WI38 (cell line): ENCODE measurements at regions not wholly inside any gene's neighbourhood (a gene's known extent, or its start where the extent isn't known, plus 50 kb on each side); places are given as distances from the start of the nearest gene placed in this dataset.
"Not testable (repeated sequence)": the region's sequence is repeated elsewhere in the genome, so short reads cannot be mapped to it uniquely, and the experiment has no call there.

Experiments used
- H3K4me3 ChIP-seq: 2 replicates; pipeline ENCODE4 v1.5.1; 2011; ENCODE audit warnings: low read depth, mild to moderate bottlenecking, control low read depth, low read length
- TF ChIP-seq, protein P1 (sequence below): IDR thresholded peaks from 2 replicates; pipeline ENCODE4 v1.5.1; 2012; ENCODE audit warnings: low read depth, mild to moderate bottlenecking, control low read depth, low read length

GRCh38 chr20:47851774-47852173 is 66.5 kb upstream of the SULF2 start:
- H3K4me3 ChIP-seq = no peak overlapping the region
- TF ChIP-seq, protein P1, sequence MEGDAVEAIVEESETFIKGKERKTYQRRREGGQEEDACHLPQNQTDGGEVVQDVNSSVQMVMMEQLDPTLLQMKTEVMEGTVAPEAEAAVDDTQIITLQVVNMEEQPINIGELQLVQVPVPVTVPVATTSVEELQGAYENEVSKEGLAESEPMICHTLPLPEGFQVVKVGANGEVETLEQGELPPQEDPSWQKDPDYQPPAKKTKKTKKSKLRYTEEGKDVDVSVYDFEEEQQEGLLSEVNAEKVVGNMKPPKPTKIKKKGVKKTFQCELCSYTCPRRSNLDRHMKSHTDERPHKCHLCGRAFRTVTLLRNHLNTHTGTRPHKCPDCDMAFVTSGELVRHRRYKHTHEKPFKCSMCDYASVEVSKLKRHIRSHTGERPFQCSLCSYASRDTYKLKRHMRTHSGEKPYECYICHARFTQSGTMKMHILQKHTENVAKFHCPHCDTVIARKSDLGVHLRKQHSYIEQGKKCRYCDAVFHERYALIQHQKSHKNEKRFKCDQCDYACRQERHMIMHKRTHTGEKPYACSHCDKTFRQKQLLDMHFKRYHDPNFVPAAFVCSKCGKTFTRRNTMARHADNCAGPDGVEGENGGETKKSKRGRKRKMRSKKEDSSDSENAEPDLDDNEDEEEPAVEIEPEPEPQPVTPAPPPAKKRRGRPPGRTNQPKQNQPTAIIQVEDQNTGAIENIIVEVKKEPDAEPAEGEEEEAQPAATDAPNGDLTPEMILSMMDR = no peak

DNA sequence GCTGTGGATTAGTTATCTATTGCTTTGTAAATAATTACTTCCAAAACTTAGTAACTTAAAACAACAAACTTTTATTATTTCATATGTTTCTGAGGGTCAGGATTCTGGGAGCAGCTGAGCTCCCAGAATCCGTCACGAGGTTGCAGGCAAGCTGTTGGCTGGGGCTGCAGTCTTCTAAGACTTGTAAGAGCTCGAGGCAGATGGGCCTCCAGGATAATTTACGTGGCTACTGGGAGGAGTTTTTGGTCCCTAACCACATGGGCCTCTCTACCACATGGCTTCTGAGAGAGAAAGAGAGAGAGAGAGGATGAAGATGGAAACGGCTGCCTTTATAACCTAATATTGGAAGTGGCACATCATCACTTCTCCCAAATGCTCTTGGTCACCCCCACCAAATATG is 64.9 kb upstream of the SULF2 start:
- H3K4me3 ChIP-seq = no peak overlapping the region
- TF ChIP-seq, protein P1 = no peak

DNA sequence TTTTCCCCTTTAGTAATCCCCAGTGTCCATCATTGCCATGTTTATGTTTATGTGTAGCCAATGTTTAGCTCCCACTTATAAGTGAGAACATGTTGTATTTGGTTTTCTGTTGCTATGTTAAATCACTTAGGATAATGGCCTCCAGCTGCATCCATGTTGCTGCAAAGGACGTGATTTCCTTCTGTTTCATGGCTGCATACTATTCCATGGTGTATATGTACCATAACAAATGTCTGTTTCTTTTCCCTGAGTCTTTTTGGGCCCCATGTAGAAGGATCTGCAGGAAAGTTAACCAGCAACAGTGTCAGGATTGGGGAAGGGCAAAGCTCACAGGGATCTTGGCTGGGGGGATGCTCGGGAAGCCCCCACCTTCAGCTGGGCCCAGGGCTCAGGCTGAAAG is 64.3 kb upstream of the SULF2 start:
- TF ChIP-seq, protein P1 = no peak

GRCh38 chr20:47849006-47849405 is 63.7 kb upstream of the SULF2 start:
- TF ChIP-seq, protein P1 = no peak
- H3K4me3 ChIP-seq = no peak overlapping the region

More for the DNA sequence above, 64.3 kb upstream of the SULF2 start:
- H3K4me3 ChIP-seq = no peak overlapping the region

GRCh38 chr20:47848534-47848933 is 63.3 kb upstream of the SULF2 start:
- not testable (repeated sequence) for H3K4me3 ChIP-seq

- TF ChIP-seq, protein P1 = no peak
- no peak overlapping the region for H3K4me3 ChIP-seq
Observed at GRCh38 chr20:47847884-47848485, 62.7 kb upstream of the SULF2 start.

DNA sequence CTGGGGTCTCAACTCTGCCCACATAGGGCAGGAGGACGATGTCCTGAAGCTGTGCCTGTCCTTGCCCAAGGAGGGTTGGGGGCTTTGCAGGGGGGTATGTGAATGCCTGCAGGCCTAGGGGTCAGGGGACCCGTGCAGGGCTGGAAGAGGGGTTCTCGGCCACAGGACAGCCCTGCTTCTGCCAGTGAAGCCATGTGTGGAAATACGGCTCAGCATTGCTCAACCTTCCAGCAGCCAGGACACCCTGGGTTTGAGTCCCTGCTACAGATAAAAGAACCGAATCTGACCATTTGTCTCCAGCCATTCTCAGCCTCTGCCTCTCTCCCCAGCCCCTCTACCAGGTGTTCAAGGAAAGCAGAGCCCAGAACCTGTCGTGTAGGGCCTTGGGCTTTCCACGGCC is 61.9 kb upstream of the SULF2 start:
- H3K4me3 ChIP-seq = not testable (repeated sequence)

- not testable (repeated sequence) for H3K4me3 ChIP-seq
Observed at GRCh38 chr20:47846651-47847050, 61.4 kb upstream of the SULF2 start.

GRCh38 chr20:47845382-47845977 is 60.2 kb upstream of the SULF2 start:
- H3K4me3 ChIP-seq = not testable (repeated sequence)

GRCh38 chr20:47844568-47844906 is 59.3 kb upstream of the SULF2 start:
- H3K4me3 ChIP-seq = not testable (repeated sequence)
